GM19240 (cell line): ENCODE measurements at regions not wholly inside any gene's neighbourhood (a gene's known extent, or its start where the extent isn't known, plus 50 kb on each side); places are given as distances from the start of the nearest gene placed in this dataset.

Experiments used
- DNase-seq: peaks from one replicate; pipeline ENCODE4 v3.0.0; 2011; ENCODE audit warnings: low spot score; ENCODE audit not compliant: insufficient read length

- DNase-seq, result no peak
Observed at GRCh38 chr1:4517186-4517954, 137.0 kb upstream of the AJAP1 start.

- no peak for DNase-seq
Observed at GRCh38 chr1:4518621-4519020, 135.8 kb upstream of the AJAP1 start.

- DNase-seq, result no peak
Observed at GRCh38 chr1:4519954-4520353, 134.5 kb upstream of the AJAP1 start.

GRCh38 chr1:4523551-4523950 is 130.9 kb upstream of the AJAP1 start:
- no peak for DNase-seq

GRCh38 chr1:4526747-4527146 is 127.7 kb upstream of the AJAP1 start:
- no peak for DNase-seq

GRCh38 chr1:4527819-4528218 is 126.6 kb upstream of the AJAP1 start:
- DNase-seq, result no peak

- DNase-seq, result no peak
Observed at GRCh38 chr1:4528590-4528989, 125.8 kb upstream of the AJAP1 start.

GRCh38 chr1:4529446-4530165 is 124.8 kb upstream of the AJAP1 start:
- no peak for DNase-seq

GRCh38 chr1:4530166-4530785 is 124.1 kb upstream of the AJAP1 start:
- DNase-seq, result no peak

- no peak for DNase-seq
Observed at GRCh38 chr1:4531842-4532241, 122.6 kb upstream of the AJAP1 start.

GRCh38 chr1:4532656-4533055 is 121.8 kb upstream of the AJAP1 start:
- DNase-seq, result no peak

- DNase-seq, result no peak
Observed at GRCh38 chr1:4546911-4547310, 107.5 kb upstream of the AJAP1 start.

GRCh38 chr1:4549930-4550329 is 104.5 kb upstream of the AJAP1 start:
- DNase-seq, result no peak

- no peak for DNase-seq
Observed at GRCh38 chr1:4550941-4551340, 103.5 kb upstream of the AJAP1 start.

GRCh38 chr1:4551706-4552105 is 102.7 kb upstream of the AJAP1 start:
- DNase-seq, result no peak

- DNase-seq, result no peak
Observed at GRCh38 chr1:4553761-4554160, 100.6 kb upstream of the AJAP1 start.

- no peak for DNase-seq
Observed at GRCh38 chr1:4554271-4554865, 100.0 kb upstream of the AJAP1 start.

GRCh38 chr1:4557949-4558348 is 96.5 kb upstream of the AJAP1 start:
- DNase-seq, result no peak

GRCh38 chr1:4561205-4561604 is 93.2 kb upstream of the AJAP1 start:
- no peak for DNase-seq

GRCh38 chr1:4562321-4562720 is 92.1 kb upstream of the AJAP1 start:
- no peak for DNase-seq

- DNase-seq, result no peak
Observed at GRCh38 chr1:4563586-4563985, 90.8 kb upstream of the AJAP1 start.

GRCh38 chr1:4564051-4564450 is 90.4 kb upstream of the AJAP1 start:
- DNase-seq, result no peak
